ENCODE measurements at regions not wholly inside any gene's neighbourhood (a gene's known extent, or its start where the extent isn't known, plus 50 kb on each side); places are given as distances from the start of the nearest gene placed in this dataset.

DNA sequence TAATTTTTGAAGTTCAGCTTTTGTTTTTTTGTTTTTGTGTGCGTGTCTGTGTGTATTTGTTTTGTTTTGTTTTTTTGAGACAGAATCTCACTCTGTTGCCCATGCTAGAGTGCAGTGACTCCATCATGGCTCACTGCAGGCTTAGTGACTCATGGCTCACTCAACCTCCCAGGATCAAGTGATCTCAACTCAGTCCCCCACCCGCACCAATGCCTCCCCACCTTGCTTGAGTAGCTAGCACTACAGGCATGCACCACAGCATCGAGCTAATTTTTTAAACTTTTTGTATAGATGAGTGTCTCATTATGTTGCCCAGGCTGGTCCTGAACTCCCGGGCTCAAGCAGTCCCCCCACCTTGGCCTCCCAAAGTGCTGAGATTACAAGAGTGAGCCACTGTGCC is 981.4 kb downstream of the BCL11B start:
- Histone ChIP-seq H3K4me2 (ENCODE audit: low read length) (no peak overlapping the region), H2BK120ac (ENCODE audit: insufficient read depth, low read length, poor library complexity) (no peak overlapping the region), H3K4ac (ENCODE audit: low read depth, low read length) (no peak overlapping the region), H3K79me1 (ENCODE audit: low read length) (no peaks in the 10 kb centered on the region), H3K9me3 (ENCODE audit: insufficient read depth, low read depth, low read length) (peaks cover 2% of the 10 kb centered on the region), H3K27me3 (ENCODE audit: insufficient read depth, low read length) (no peaks in the 10 kb centered on the region), H2BK5ac (ENCODE audit: low read depth, low read length, poor library complexity) (no peak overlapping the region), H3K9ac (ENCODE audit: low read length) (no peak overlapping the region), H3K4me3 (ENCODE audit: low read depth, low read length) (no peak overlapping the region), H3K14ac (ENCODE audit: low read length) (no peak overlapping the region), H4K12ac (ENCODE audit: low read depth, low read length) (no peak overlapping the region), H2BK12ac (ENCODE audit: low read length) (no peak overlapping the region), H3K18ac (ENCODE audit: low read length) (no peak overlapping the region), H3K4me1 (ENCODE audit: control insufficient read depth in 1 of 2, insufficient read depth in 2 of 2, low read length in 2 of 2) (no peaks in the 10 kb centered on the region), H3K36me3 (ENCODE audit: control insufficient read depth in 1 of 2, insufficient read depth in 2 of 2, low read length in 2 of 2) (no peaks in the 10 kb centered on the region), H2AFZ (ENCODE audit: insufficient read depth, low read length, poor library complexity) (no peak overlapping the region), H3K79me2 (ENCODE audit: control insufficient read depth, insufficient read depth, low read length, poor library complexity) (no peaks in the 10 kb centered on the region), H2AK5ac (ENCODE audit: low read length) (no peak overlapping the region), H3K23ac (ENCODE audit: low read length) (no peak overlapping the region), H4K91ac (ENCODE audit: low read depth, low read length) (no peak overlapping the region), H4K8ac (ENCODE audit: low read depth, low read length) (no peak overlapping the region), H3K27ac (ENCODE audit: low read depth, low read length) (no peak overlapping the region)
- DNase-seq = no peak
- no CpG with 5 or more reads among the region's 4 CpGs for WGBS (ENCODE audit: extremely low coverage, insufficient coverage, insufficient read length)

DNA sequence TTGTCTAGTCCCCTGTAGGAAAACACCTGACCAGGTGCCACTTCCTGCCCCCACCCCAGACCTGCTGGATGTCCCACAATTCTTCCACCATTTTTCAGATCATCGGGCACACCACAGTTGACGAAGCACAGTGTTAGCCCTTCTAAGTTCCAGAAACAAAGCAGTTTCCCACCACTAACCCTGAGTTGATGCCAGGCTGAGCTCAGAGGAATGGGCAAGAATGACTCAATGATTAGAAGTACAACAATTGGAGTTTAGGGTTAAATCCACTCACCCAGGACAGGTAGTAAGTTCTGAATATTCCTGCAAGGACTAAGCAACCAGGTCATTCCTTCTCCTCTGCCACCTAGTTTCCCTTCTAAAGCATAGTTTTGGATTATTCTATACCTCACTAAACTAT is 979.8 kb downstream of the BCL11B start:
- Histone ChIP-seq H3K27ac (ENCODE audit: low read depth, low read length) (no peak overlapping the region), H3K79me1 (ENCODE audit: low read length) (no peaks in the 10 kb centered on the region), H4K12ac (ENCODE audit: low read depth, low read length) (no peak overlapping the region), H3K9me3 (ENCODE audit: insufficient read depth, low read depth, low read length) (peaks cover 2% of the 10 kb centered on the region), H3K27me3 (ENCODE audit: insufficient read depth, low read length) (no peaks in the 10 kb centered on the region), H3K79me2 (ENCODE audit: control insufficient read depth, insufficient read depth, low read length, poor library complexity) (no peaks in the 10 kb centered on the region), H3K4me2 (ENCODE audit: low read length) (no peak overlapping the region), H3K23ac (ENCODE audit: low read length) (no peak overlapping the region), H4K91ac (ENCODE audit: low read depth, low read length) (no peak overlapping the region), H3K14ac (ENCODE audit: low read length) (no peak overlapping the region), H4K8ac (ENCODE audit: low read depth, low read length) (no peak overlapping the region), H3K4ac (ENCODE audit: low read depth, low read length) (no peak overlapping the region), H3K4me3 (ENCODE audit: low read depth, low read length) (no peak overlapping the region), H3K18ac (ENCODE audit: low read length) (no peak overlapping the region), H2AK5ac (ENCODE audit: low read length) (no peak overlapping the region), H2AFZ (ENCODE audit: insufficient read depth, low read length, poor library complexity) (no peak overlapping the region), H2BK5ac (ENCODE audit: low read depth, low read length, poor library complexity) (no peak overlapping the region), H2BK120ac (ENCODE audit: insufficient read depth, low read length, poor library complexity) (no peak overlapping the region), H2BK12ac (ENCODE audit: low read length) (no peak overlapping the region), H3K4me1 (ENCODE audit: control insufficient read depth in 1 of 2, insufficient read depth in 2 of 2, low read length in 2 of 2) (no peaks in the 10 kb centered on the region), H3K9ac (ENCODE audit: low read length) (no peak overlapping the region), H3K36me3 (ENCODE audit: control insufficient read depth in 1 of 2, insufficient read depth in 2 of 2, low read length in 2 of 2) (no peaks in the 10 kb centered on the region)
- DNase-seq = no peak
- no CpG with 5 or more reads among the region's 2 CpGs for WGBS (ENCODE audit: extremely low coverage, insufficient coverage, insufficient read length)

DNA sequence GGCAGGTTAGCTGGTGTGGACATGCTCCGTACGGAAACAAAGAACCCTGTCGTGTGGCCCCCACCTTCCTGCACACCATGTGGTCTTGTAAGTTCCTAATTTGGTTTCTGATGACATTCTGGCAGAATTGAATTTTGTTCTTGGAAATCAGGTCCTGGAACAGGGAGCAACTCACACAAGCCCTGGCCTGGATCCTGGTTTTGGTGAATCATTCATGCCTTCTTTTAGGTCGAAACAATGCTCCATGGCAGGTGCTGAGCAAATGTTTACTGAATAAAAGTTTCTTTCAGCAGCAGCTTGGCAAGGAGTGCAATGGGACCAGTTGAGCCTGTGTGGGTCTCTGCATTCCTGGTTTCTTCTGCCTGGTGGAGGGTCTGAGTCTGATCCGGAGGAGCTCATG is 978.4 kb downstream of the BCL11B start:
- Histone ChIP-seq H2AK5ac (ENCODE audit: low read length) (no peak overlapping the region), H3K4me2 (ENCODE audit: low read length) (no peak overlapping the region), H3K23ac (ENCODE audit: low read length) (no peak overlapping the region), H2BK12ac (ENCODE audit: low read length) (no peak overlapping the region), H3K27me3 (ENCODE audit: insufficient read depth, low read length) (no peaks in the 10 kb centered on the region), H3K27ac (ENCODE audit: low read depth, low read length) (no peak overlapping the region), H3K79me2 (ENCODE audit: control insufficient read depth, insufficient read depth, low read length, poor library complexity) (no peaks in the 10 kb centered on the region), H3K9ac (ENCODE audit: low read length) (no peak overlapping the region), H4K12ac (ENCODE audit: low read depth, low read length) (no peak overlapping the region), H3K4ac (ENCODE audit: low read depth, low read length) (no peak overlapping the region), H2AFZ (ENCODE audit: insufficient read depth, low read length, poor library complexity) (no peak overlapping the region), H4K8ac (ENCODE audit: low read depth, low read length) (no peak overlapping the region), H3K4me1 (ENCODE audit: control insufficient read depth in 1 of 2, insufficient read depth in 2 of 2, low read length in 2 of 2) (no peaks in the 10 kb centered on the region), H4K91ac (ENCODE audit: low read depth, low read length) (no peak overlapping the region), H2BK5ac (ENCODE audit: low read depth, low read length, poor library complexity) (no peak overlapping the region), H2BK120ac (ENCODE audit: insufficient read depth, low read length, poor library complexity) (no peak overlapping the region), H3K9me3 (ENCODE audit: insufficient read depth, low read depth, low read length) (peaks cover 2% of the 10 kb centered on the region), H3K14ac (ENCODE audit: low read length) (no peak overlapping the region), H3K79me1 (ENCODE audit: low read length) (no peaks in the 10 kb centered on the region), H3K4me3 (ENCODE audit: low read depth, low read length) (no peak overlapping the region), H3K36me3 (ENCODE audit: control insufficient read depth in 1 of 2, insufficient read depth in 2 of 2, low read length in 2 of 2) (no peaks in the 10 kb centered on the region), H3K18ac (ENCODE audit: low read length) (no peak overlapping the region)
- no CpG with 5 or more reads among the region's 5 CpGs for WGBS (ENCODE audit: extremely low coverage, insufficient coverage, insufficient read length)
- no peak for DNase-seq

DNA sequence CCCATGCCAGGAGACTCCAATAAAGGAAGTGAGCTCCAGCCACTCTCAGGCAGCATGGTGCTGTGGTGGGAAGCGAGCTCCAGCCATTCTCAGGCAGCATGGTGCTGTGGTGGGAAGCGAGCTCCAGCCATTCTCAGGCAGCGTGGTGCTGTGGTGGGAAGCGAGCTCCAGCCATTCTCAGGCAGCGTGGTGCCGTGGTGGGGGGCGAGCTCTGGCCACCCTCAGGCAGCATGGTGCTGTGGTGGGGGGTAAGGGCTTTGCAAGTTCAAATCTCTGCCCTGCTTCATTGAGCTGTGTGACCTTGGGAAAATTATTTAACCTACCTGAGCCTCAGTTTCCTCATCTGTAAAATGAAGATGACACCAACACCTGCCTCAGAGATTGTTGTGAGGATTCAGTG is 975.1 kb downstream of the BCL11B start:
- H2AK5ac ChIP-seq (ENCODE audit: low read length) = no peak overlapping the region
- no peak overlapping the region for H2BK120ac ChIP-seq (ENCODE audit: insufficient read depth, low read length, poor library complexity)
- no peak overlapping the region for H3K27ac ChIP-seq (ENCODE audit: low read depth, low read length)
- no peak overlapping the region for H3K9ac ChIP-seq (ENCODE audit: low read length)
- H3K18ac ChIP-seq (ENCODE audit: low read length) = no peak overlapping the region
- H2AFZ ChIP-seq (ENCODE audit: insufficient read depth, low read length, poor library complexity) = no peak overlapping the region
- H3K79me2 ChIP-seq (ENCODE audit: control insufficient read depth, insufficient read depth, low read length, poor library complexity) = no peaks in the 10 kb centered on the region
- no peak for DNase-seq
- no peak overlapping the region for H4K12ac ChIP-seq (ENCODE audit: low read depth, low read length)
- no peak overlapping the region for H4K8ac ChIP-seq (ENCODE audit: low read depth, low read length)
- H3K79me1 ChIP-seq (ENCODE audit: low read length) = no peaks in the 10 kb centered on the region
- H2BK5ac ChIP-seq (ENCODE audit: low read depth, low read length, poor library complexity) = no peak overlapping the region
- H3K9me3 ChIP-seq (ENCODE audit: insufficient read depth, low read depth, low read length) = peaks cover 2% of the 10 kb centered on the region
- no peak overlapping the region for H2BK12ac ChIP-seq (ENCODE audit: low read length)
- H3K36me3 ChIP-seq (ENCODE audit: control insufficient read depth in 1 of 2, insufficient read depth in 2 of 2, low read length in 2 of 2) = no peaks in the 10 kb centered on the region
- no peak overlapping the region for H3K23ac ChIP-seq (ENCODE audit: low read length)
- no peaks in the 10 kb centered on the region for H3K4me1 ChIP-seq (ENCODE audit: control insufficient read depth in 1 of 2, insufficient read depth in 2 of 2, low read length in 2 of 2)
- no peak overlapping the region for H4K91ac ChIP-seq (ENCODE audit: low read depth, low read length)
- no CpG with 5 or more reads among the region's 7 CpGs for WGBS (ENCODE audit: extremely low coverage, insufficient coverage, insufficient read length)
- H3K4me3 ChIP-seq (ENCODE audit: low read depth, low read length) = no peak overlapping the region
- H3K4ac ChIP-seq (ENCODE audit: low read depth, low read length) = no peak overlapping the region
- H3K27me3 ChIP-seq (ENCODE audit: insufficient read depth, low read length) = no peaks in the 10 kb centered on the region
- H3K14ac ChIP-seq (ENCODE audit: low read length) = no peak overlapping the region
- H3K4me2 ChIP-seq (ENCODE audit: low read length) = no peak overlapping the region
